Transverse colon (tissue), 4 donors: ENCODE measurements at regions not wholly inside any gene's neighbourhood (a gene's known extent, or its start where the extent isn't known, plus 50 kb on each side); places are given as distances from the start of the nearest gene placed in this dataset.

Experiments used
- CTCF ChIP-seq, 5 experiments: fragments of 200-600 bp in 3 of 5; fragments of 450-650 bp in 2 of 5; sonication (generic) in 3 of 5; IDR thresholded peaks; 1 replicate in 2 of 5; 2 replicates in 3 of 5; pipeline ENCODE4 v1.5.1; 2016 to 2017; ENCODE audit warnings: antibody characterized with exemption in 5 of 5, inconsistent platforms in 3 of 5, mild to moderate bottlenecking in 2 of 5, moderate library complexity in 1 of 5
- POLR2A ChIP-seq: fragments of 450-650 bp; IDR thresholded peaks from one replicate; pipeline ENCODE4 v1.6.1; 2016; ENCODE audit warnings: antibody characterized with exemption, mild to moderate bottlenecking, moderate library complexity
- POLR2AphosphoS5 ChIP-seq, 3 donors: sonication (generic); formaldehyde crosslinking; IDR thresholded peaks; one replicate each; pipeline ENCODE4 v1.6.1; 2016; ENCODE audit warnings: antibody characterized with exemption in 3 of 3

DNA sequence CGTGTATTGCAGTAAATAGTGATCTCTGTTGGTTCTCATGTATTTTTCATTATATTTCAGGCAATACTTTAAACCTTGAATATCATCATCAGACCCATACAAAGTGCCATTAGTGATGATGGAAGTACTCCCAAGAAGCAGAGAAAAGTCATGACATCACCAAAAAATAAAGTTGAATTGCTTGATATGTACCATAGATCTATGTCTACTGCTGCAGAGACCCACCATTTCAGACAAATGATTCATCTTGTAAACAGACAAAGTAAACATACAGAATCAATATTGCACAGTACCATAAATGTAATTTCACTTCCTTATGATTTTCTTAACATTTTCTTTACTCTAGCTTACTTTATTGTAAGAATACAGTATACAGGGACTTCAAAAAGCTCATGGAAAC, 347.8 kb downstream of the IPMK start:
- TF ChIP-seq POLR2A (no peak), CTCF (IDR thresholded peaks at IDR 0.05) (no peak), POLR2AphosphoS5 (IDR thresholded peaks at IDR 0.05) (no peak)
